GM18861 (cell line): ENCODE measurements at regions not wholly inside any gene's neighbourhood (a gene's known extent, or its start where the extent isn't known, plus 50 kb on each side); places are given as distances from the start of the nearest gene placed in this dataset.

Source experiments
- ATAC-seq: cut with Tn5 transposase; IDR thresholded peaks from one replicate; pipeline ENCODE4 v1.9.1; 2021; ENCODE audit not compliant: unreplicated experiment

GRCh38 chr21:17406202-17406601, 106.6 kb upstream of the CXADR start:
- no peak for ATAC-seq

- ATAC-seq = no peak
These were observed 98.1 kb upstream of the CXADR start for GRCh38 chr21:17414766-17415165.

GRCh38 chr21:17416139-17416538, 96.7 kb upstream of the CXADR start:
- no peak for ATAC-seq

- no peak for ATAC-seq
These were observed 89.9 kb upstream of the CXADR start for GRCh38 chr21:17422931-17423330.

- no peak for ATAC-seq
These were observed 85.7 kb upstream of the CXADR start for GRCh38 chr21:17427157-17427556.

GRCh38 chr21:17427831-17428483, 84.9 kb upstream of the CXADR start:
- peak; percentile 90 for ATAC-seq

GRCh38 chr21:17428484-17428869, 84.4 kb upstream of the CXADR start:
- peak; percentile 57 for ATAC-seq

GRCh38 chr21:17428980-17429379, 83.9 kb upstream of the CXADR start:
- ATAC-seq = no peak

- no peak for ATAC-seq
These were observed 82.9 kb upstream of the CXADR start for GRCh38 chr21:17429936-17430335.

- no peak for ATAC-seq
These were observed 80.1 kb upstream of the CXADR start for GRCh38 chr21:17432732-17433057.

GRCh38 chr21:17433730-17434129, 79.1 kb upstream of the CXADR start:
- no peak for ATAC-seq

- ATAC-seq = no peak
These were observed 77.0 kb upstream of the CXADR start for GRCh38 chr21:17435565-17436543.

GRCh38 chr21:17436626-17437111, 76.2 kb upstream of the CXADR start:
- no peak for ATAC-seq

- ATAC-seq = no peak
These were observed 74.2 kb upstream of the CXADR start for GRCh38 chr21:17438635-17439034.

GRCh38 chr21:17440969-17441368, 71.9 kb upstream of the CXADR start:
- no peak for ATAC-seq

- no peak for ATAC-seq
These were observed 71.5 kb upstream of the CXADR start for GRCh38 chr21:17441370-17441769.

- no peak for ATAC-seq
These were observed 70.7 kb upstream of the CXADR start for GRCh38 chr21:17442165-17442564.

- ATAC-seq = no peak
These were observed 68.0 kb upstream of the CXADR start for GRCh38 chr21:17444828-17445227.

GRCh38 chr21:17446737-17447136, 66.1 kb upstream of the CXADR start:
- no peak for ATAC-seq

GRCh38 chr21:17449701-17450100, 63.1 kb upstream of the CXADR start:
- ATAC-seq = no peak

GRCh38 chr21:17451364-17451891, 61.4 kb upstream of the CXADR start:
- no peak for ATAC-seq
